ENCODE measurements at regions not wholly inside any gene's neighbourhood (a gene's known extent, or its start where the extent isn't known, plus 50 kb on each side); places are given as distances from the start of the nearest gene placed in this dataset.
"Not testable (repeated sequence)": the region's sequence is repeated elsewhere in the genome, so short reads cannot be mapped to it uniquely, and the experiment has no call there.

DNA sequence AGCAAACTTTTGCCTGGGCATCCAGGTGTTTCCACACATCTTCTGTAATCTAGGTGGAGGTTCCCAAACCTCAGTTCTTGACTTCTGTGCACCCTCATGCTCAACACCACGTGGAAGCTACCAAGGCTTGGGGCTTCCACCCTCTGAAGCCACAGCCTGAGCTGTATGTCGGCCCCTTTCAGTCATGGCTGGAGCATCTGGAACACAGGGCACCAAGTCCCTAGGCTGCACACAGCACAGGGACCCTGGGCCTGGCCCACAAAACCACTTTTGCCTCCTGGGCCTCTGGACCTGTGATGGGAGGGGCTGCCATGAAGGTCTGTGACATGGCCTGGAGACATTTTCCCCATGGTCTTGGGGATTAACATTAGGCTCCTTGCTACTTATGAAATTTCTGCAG is 73.4 kb upstream of the AFDN start:
- not testable (repeated sequence) for TF ChIP-seq CTCF (conservative IDR thresholded peaks at IDR 0.05 in 1 of 2, IDR thresholded peaks at IDR 0.05 in 1 of 2; ENCODE audit: low read depth in 1 of 2, low read length in 2 of 2); EZH2 (IDR thresholded peaks at IDR 0.05; ENCODE audit: low read length, missing control alignments)

All from fibroblast of lung (primary cell).